Stimulated activated CD4-positive, alpha-beta T cell treated with anti-CD3 and anti-CD28 coated beads, Interleukin-15, amount 100 ng/mL, for 24 hours (primary cell): ENCODE measurements at regions not wholly inside any gene's neighbourhood (a gene's known extent, or its start where the extent isn't known, plus 50 kb on each side); places are given as distances from the start of the nearest gene placed in this dataset.

Experiments used
- DNase-seq: peaks from one replicate; pipeline ENCODE4 v3.0.0-alpha.2; 2020

- DNase-seq, result no peak
These were observed 95.3 kb upstream of the ARMC2 start for GRCh38 chr6:108752733-108753590.

GRCh38 chr6:108755257-108756240 is 92.7 kb upstream of the ARMC2 start:
- DNase-seq, result no peak

GRCh38 chr6:108757357-108757756 is 90.9 kb upstream of the ARMC2 start:
- no peak for DNase-seq

- DNase-seq, result no peak
These were observed 89.3 kb upstream of the ARMC2 start for GRCh38 chr6:108758884-108759283.

GRCh38 chr6:108760126-108761050 is 87.8 kb upstream of the ARMC2 start:
- DNase-seq, result no peak

- no peak for DNase-seq
These were observed 85.8 kb upstream of the ARMC2 start for GRCh38 chr6:108762394-108762793.

- DNase-seq, result no peak
These were observed 84.2 kb upstream of the ARMC2 start for GRCh38 chr6:108763931-108764579.

GRCh38 chr6:108764580-108764950 is 83.7 kb upstream of the ARMC2 start:
- DNase-seq, result no peak

GRCh38 chr6:108765495-108765894 is 82.7 kb upstream of the ARMC2 start:
- no peak for DNase-seq

GRCh38 chr6:108766419-108766818 is 81.8 kb upstream of the ARMC2 start:
- no peak for DNase-seq

- DNase-seq, result no peak
These were observed 81.3 kb upstream of the ARMC2 start for GRCh38 chr6:108766886-108767285.

GRCh38 chr6:108767418-108768165 is 80.6 kb upstream of the ARMC2 start:
- no peak for DNase-seq

GRCh38 chr6:108768166-108768555 is 80.1 kb upstream of the ARMC2 start:
- no peak for DNase-seq

- no peak for DNase-seq
These were observed 79.3 kb upstream of the ARMC2 start for GRCh38 chr6:108768792-108769524.

- DNase-seq, result no peak
These were observed 76.8 kb upstream of the ARMC2 start for GRCh38 chr6:108771421-108771820.

GRCh38 chr6:108774555-108774954 is 73.7 kb upstream of the ARMC2 start:
- DNase-seq, result no peak

- no peak for DNase-seq
These were observed 70.7 kb upstream of the ARMC2 start for GRCh38 chr6:108777536-108777935.

- DNase-seq, result no peak
These were observed 69.6 kb upstream of the ARMC2 start for GRCh38 chr6:108778421-108779186.

- no peak for DNase-seq
These were observed 68.5 kb upstream of the ARMC2 start for GRCh38 chr6:108779536-108780275.
